Esophagus squamous epithelium (tissue), 4 donors: ENCODE measurements at regions not wholly inside any gene's neighbourhood (a gene's known extent, or its start where the extent isn't known, plus 50 kb on each side); places are given as distances from the start of the nearest gene placed in this dataset.

Experiments
- CTCF ChIP-seq, 6 experiments: fragments of 450-650 bp in 4 of 6; fragments of 200-600 bp in 2 of 6; sonication (generic) in 2 of 6; IDR thresholded peaks; one replicate each; pipeline ENCODE4 v1.5.1; 2016 to 2019; ENCODE audit warnings: antibody characterized with exemption in 6 of 6, mild to moderate bottlenecking in 4 of 6, moderate library complexity in 4 of 6
- POLR2A ChIP-seq, 4 donors: fragments of 450-650 bp; IDR thresholded peaks; one replicate each; pipeline ENCODE4 v1.6.1; 2017; ENCODE audit warnings: antibody characterized with exemption in 4 of 4, mild to moderate bottlenecking in 4 of 4, moderate library complexity in 3 of 4

DNA sequence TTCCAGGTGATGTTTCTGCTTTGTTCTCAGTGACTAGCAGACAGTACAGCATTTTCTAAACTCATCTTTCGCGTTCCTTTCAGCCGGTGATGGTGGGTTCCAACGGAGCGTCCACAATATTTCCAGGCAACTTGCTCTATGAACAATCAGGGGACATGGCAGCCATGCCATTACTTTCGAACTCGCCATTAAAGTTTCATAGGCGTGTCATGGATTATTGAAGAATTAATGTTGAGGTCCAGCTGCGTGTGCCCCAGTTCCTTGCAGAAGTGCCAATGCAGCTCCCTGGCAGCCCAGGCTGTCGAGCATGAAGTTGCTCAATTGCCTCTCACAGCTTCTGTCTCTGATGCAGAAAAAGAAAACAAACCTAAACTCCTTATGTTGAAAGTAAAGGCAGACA is 262.2 kb downstream of the IRX2 start:
- TF ChIP-seq CTCF (IDR thresholded peaks at IDR 0.05) = no peak
- TF ChIP-seq POLR2A (IDR thresholded peaks at IDR 0.05) = no peak
